Parathyroid adenoma (tissue), 2 donors: ENCODE measurements at regions not wholly inside any gene's neighbourhood (a gene's known extent, or its start where the extent isn't known, plus 50 kb on each side); places are given as distances from the start of the nearest gene placed in this dataset.

Experiments used
- H2AFZ ChIP-seq: fragments of 300-600 bp; sonication (generic); one replicate; pipeline ENCODE4 v1.7.0; 2017; ENCODE audit warnings: antibody characterized with exemption, mild to moderate bottlenecking
- H3K27ac ChIP-seq: fragments of 300-600 bp; sonication (generic); one replicate; pipeline ENCODE4 v1.7.0; 2017
- H3K27me3 ChIP-seq: fragments of 300-600 bp; sonication (generic); one replicate; pipeline ENCODE4 v1.7.0; 2017; ENCODE audit warnings: low read length; ENCODE audit not compliant: control insufficient read depth, insufficient read depth
- H3K36me3 ChIP-seq: fragments of 300-600 bp; sonication (generic); one replicate; pipeline ENCODE4 v1.7.0; 2017; ENCODE audit warnings: low read length; ENCODE audit not compliant: control insufficient read depth, insufficient read depth
- H3K4me1 ChIP-seq: fragments of 300-600 bp; sonication (generic); one replicate; pipeline ENCODE4 v1.7.0; 2017; ENCODE audit warnings: control low read depth
- H3K4me2 ChIP-seq: fragments of 300-600 bp; sonication (generic); one replicate; pipeline ENCODE4 v1.7.0; 2017; ENCODE audit warnings: low read length
- H3K4me3 ChIP-seq: fragments of 300-600 bp; sonication (generic); one replicate; pipeline ENCODE4 v1.7.0; 2017; ENCODE audit warnings: low read depth, low read length
- H3K79me2 ChIP-seq: fragments of 300-600 bp; sonication (generic); one replicate; pipeline ENCODE4 v1.7.0; 2017; ENCODE audit warnings: control low read depth
- H3K9ac ChIP-seq: fragments of 300-600 bp; sonication (generic); one replicate; pipeline ENCODE4 v1.7.0; 2017; ENCODE audit warnings: mild to moderate bottlenecking
- H3K9me3 ChIP-seq: fragments of 300-600 bp; sonication (generic); one replicate; pipeline ENCODE4 v1.7.0; 2017; ENCODE audit warnings: low read length; ENCODE audit not compliant: control insufficient read depth
- TF ChIP-seq, protein P1 (sequence below): fragments of 300-600 bp; sonication (generic); IDR thresholded peaks from one replicate; pipeline ENCODE4 v1.7.0; 2017; ENCODE audit warnings: antibody characterized with exemption, mild to moderate bottlenecking
- donor health status: primary hyperparathyroidism.

DNA sequence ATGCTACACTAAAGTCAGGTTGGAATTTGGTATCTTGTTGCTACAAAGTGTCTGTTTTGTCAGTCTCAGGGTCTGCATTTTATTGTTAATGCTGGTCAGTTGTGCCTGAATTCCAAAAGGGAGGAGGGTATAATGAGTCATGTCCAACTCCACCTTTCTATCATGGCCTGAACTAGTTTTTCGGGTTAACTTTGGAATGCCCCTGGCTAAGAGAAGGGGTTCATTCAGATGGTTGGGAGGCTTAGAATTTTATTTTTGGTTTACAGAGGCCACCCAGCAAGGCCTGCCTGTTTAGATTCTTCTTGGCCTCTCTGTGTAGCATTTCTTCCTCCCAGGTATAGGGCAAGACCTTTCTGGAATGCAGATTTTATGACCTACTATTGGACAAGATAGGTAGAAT is 93.2 kb downstream of the SKIDA1 start:
- Histone ChIP-seq H3K4me2 (no peak overlapping the region), H3K9ac (no peak overlapping the region), H3K27ac (no peak overlapping the region), H3K36me3 (no peaks in the 10 kb centered on the region), H3K9me3 (no peaks in the 10 kb centered on the region), H2AFZ (no peak overlapping the region), H3K4me3 (no peak overlapping the region), H3K4me1 (no peaks in the 10 kb centered on the region), H3K27me3 (no peaks in the 10 kb centered on the region), H3K79me2 (no peaks in the 10 kb centered on the region)
- TF ChIP-seq, protein P1, sequence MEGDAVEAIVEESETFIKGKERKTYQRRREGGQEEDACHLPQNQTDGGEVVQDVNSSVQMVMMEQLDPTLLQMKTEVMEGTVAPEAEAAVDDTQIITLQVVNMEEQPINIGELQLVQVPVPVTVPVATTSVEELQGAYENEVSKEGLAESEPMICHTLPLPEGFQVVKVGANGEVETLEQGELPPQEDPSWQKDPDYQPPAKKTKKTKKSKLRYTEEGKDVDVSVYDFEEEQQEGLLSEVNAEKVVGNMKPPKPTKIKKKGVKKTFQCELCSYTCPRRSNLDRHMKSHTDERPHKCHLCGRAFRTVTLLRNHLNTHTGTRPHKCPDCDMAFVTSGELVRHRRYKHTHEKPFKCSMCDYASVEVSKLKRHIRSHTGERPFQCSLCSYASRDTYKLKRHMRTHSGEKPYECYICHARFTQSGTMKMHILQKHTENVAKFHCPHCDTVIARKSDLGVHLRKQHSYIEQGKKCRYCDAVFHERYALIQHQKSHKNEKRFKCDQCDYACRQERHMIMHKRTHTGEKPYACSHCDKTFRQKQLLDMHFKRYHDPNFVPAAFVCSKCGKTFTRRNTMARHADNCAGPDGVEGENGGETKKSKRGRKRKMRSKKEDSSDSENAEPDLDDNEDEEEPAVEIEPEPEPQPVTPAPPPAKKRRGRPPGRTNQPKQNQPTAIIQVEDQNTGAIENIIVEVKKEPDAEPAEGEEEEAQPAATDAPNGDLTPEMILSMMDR = no peak

DNA sequence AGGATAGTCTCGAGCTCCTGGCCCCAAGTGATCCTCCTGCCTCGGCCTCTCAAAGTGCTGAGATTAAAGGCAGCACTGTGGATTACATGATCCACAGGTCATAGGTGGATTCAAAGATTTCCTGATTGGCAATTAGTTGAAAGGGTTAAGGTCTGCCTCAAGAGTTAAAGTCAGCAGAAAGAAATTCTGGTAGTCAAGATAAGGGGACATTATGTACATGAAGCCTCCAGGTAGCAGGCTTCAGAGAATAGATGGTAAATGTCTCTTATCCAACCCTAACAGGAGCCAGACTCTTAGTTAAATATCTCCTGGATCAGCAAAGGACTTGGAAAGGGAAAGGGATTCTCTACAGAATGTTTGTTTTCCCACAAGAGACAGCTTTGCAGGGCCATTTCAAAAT is 93.7 kb downstream of the SKIDA1 start:
- TF ChIP-seq, protein P1 = no peak
- Histone ChIP-seq H3K4me3 (no peak overlapping the region), H3K4me1 (no peaks in the 10 kb centered on the region), H3K27ac (no peak overlapping the region), H3K9ac (no peak overlapping the region), H3K36me3 (no peaks in the 10 kb centered on the region), H2AFZ (no peak overlapping the region), H3K79me2 (no peaks in the 10 kb centered on the region), H3K9me3 (no peaks in the 10 kb centered on the region), H3K27me3 (no peaks in the 10 kb centered on the region), H3K4me2 (no peak overlapping the region)

DNA sequence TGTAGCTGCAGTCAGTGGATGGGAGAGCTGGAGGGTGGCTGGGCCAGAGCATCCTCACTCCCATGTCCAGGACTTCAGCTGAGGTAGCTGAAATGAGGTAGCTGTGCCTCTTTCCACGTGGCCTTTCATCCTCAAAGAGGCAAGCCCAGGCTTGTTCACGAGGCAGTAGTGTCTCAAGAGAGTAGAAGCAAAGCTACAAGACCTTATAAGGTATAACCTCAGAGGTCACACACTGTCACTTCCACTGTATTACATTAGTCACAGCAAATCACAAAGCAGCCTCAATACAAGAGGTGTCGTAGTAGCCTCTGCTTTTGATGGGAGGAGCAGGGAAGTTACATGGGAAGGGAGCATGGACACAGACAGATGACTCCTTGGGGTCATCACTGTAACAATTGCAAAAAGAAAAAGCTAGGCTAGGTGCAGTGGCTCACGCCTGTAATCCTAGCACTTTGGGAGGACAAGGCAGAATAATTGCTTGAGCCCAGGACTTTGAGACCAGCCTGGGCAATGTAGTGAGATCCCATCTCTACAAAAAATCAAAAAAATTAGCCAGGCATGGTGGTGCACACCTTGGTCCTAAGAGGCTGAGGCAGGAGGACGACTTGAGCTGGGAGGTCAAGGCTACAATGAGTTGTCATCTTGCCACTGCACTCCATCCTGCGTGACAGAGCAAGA is 97.5 kb downstream of the SKIDA1 start:
- Histone ChIP-seq H3K9me3 (no peaks in the 10 kb centered on the region), H3K4me3 (no peak overlapping the region), H3K4me2 (no peak overlapping the region), H3K4me1 (no peaks in the 10 kb centered on the region), H3K27ac (no peak overlapping the region), H3K36me3 (no peaks in the 10 kb centered on the region), H3K27me3 (no peaks in the 10 kb centered on the region), H3K79me2 (no peaks in the 10 kb centered on the region), H2AFZ (no peak overlapping the region), H3K9ac (no peak overlapping the region)
- TF ChIP-seq, protein P1 = no peak

DNA sequence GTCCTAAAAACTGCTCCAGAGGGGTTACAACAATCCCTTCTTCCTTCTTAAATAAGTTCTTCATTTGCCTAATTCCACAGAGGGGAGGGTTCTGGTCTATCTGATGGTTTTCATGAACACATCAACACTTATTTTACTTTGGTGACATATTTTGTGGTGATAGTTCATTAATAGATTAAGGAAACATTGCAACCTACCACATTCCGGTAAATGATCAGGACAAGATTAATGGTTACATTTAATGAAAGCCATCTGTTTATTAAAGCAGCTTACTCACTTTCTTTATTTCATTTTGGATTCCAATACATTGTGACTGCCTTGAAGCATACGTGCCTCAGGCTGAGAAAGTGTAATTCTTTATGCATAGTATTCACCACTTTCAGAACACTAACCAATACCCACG is 101.0 kb downstream of the SKIDA1 start:
- H3K9me3 ChIP-seq = no peaks in the 10 kb centered on the region
- H3K36me3 ChIP-seq = no peaks in the 10 kb centered on the region
- H3K27ac ChIP-seq = no peak overlapping the region
- no peaks in the 10 kb centered on the region for H3K27me3 ChIP-seq
- H3K4me2 ChIP-seq = no peak overlapping the region
- H2AFZ ChIP-seq = no peak overlapping the region
- TF ChIP-seq, protein P1 = no peak
- no peaks in the 10 kb centered on the region for H3K79me2 ChIP-seq
- H3K9ac ChIP-seq = no peak overlapping the region
- H3K4me3 ChIP-seq = no peak overlapping the region
- H3K4me1 ChIP-seq = no peaks in the 10 kb centered on the region

DNA sequence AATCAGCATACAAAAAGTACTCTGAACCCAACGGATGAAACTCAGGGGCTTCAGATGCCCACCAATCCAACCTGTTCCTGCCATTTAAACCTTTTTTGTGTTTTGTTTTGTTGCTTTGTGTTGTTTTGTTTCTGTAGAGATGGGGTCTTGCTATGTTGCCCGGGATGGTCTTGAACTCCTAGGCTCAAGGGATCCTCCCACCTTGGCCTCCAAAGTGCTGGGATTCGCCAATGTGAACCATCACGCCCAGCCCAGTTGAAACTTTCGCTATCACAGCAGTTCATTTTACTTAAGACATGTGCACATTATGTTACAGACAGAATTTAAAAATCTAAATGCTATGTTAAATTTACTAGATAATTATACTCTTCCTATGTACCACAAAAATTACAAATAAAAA is 101.6 kb downstream of the SKIDA1 start:
- Histone ChIP-seq H3K27me3 (no peaks in the 10 kb centered on the region), H3K9me3 (no peaks in the 10 kb centered on the region), H2AFZ (no peak overlapping the region), H3K36me3 (no peaks in the 10 kb centered on the region), H3K4me3 (no peak overlapping the region), H3K9ac (no peak overlapping the region), H3K27ac (no peak overlapping the region), H3K4me1 (no peaks in the 10 kb centered on the region), H3K4me2 (no peak overlapping the region), H3K79me2 (no peaks in the 10 kb centered on the region)
- TF ChIP-seq, protein P1 = no peak
